DND-41 (cell line): ENCODE measurements at regions not wholly inside any gene's neighbourhood (a gene's known extent, or its start where the extent isn't known, plus 50 kb on each side); places are given as distances from the start of the nearest gene placed in this dataset.

Source experiments
- EZH2 ChIP-seq: IDR thresholded peaks from 3 replicates; pipeline ENCODE4 v1.6.1; 2012; ENCODE audit warnings: borderline replicate concordance, low read depth, mild to moderate bottlenecking, moderate library complexity, low read length, inconsistent platforms; ENCODE audit not compliant: severe bottlenecking
- TF ChIP-seq, protein P1 (sequence below): IDR thresholded peaks from 2 replicates; pipeline ENCODE4 v1.5.1; 2012; ENCODE audit warnings: borderline replicate concordance, low read length, moderate library complexity, mild to moderate bottlenecking; ENCODE audit not compliant: poor library complexity, severe bottlenecking; ENCODE audit errors: extremely low read depth

DNA sequence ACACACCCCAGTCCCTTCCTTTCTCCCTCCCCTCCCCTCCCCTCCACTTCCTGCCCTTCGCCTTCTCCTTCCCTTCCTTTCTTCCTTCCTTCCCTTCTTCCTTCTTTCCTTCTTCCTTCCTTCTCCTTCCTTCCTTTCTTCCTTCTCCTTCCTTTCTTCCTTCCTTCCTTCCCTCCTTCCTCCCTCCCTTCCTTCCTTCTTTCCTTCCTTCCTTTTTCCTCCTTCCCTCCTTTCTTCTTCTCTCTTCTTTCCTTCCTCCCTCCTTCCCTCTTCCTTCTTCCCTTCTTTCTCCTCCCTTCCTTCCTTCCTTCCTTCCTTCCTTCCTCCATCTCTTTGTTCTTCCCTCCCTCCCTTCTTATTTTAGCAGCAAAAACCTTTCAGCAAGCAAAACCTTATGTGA is 162.1 kb downstream of the EFNB1 start:
- TF ChIP-seq, protein P1, sequence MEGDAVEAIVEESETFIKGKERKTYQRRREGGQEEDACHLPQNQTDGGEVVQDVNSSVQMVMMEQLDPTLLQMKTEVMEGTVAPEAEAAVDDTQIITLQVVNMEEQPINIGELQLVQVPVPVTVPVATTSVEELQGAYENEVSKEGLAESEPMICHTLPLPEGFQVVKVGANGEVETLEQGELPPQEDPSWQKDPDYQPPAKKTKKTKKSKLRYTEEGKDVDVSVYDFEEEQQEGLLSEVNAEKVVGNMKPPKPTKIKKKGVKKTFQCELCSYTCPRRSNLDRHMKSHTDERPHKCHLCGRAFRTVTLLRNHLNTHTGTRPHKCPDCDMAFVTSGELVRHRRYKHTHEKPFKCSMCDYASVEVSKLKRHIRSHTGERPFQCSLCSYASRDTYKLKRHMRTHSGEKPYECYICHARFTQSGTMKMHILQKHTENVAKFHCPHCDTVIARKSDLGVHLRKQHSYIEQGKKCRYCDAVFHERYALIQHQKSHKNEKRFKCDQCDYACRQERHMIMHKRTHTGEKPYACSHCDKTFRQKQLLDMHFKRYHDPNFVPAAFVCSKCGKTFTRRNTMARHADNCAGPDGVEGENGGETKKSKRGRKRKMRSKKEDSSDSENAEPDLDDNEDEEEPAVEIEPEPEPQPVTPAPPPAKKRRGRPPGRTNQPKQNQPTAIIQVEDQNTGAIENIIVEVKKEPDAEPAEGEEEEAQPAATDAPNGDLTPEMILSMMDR = no peak
- no peak for TF ChIP-seq EZH2
